ENCODE measurements at regions not wholly inside any gene's neighbourhood (a gene's known extent, or its start where the extent isn't known, plus 50 kb on each side); places are given as distances from the start of the nearest gene placed in this dataset.

GRCh38 chr18:77557046-77557587, 307.5 kb downstream of the GALR1 start:
- TF ChIP-seq CTCF (IDR thresholded peaks at IDR 0.05) (no peak), POLR2A (IDR thresholded peaks at IDR 0.05) (no peak)
